GM23338 (cell line): ENCODE measurements at regions not wholly inside any gene's neighbourhood (a gene's known extent, or its start where the extent isn't known, plus 50 kb on each side); places are given as distances from the start of the nearest gene placed in this dataset. TPM values are rescaled to one million over a fixed set of nuclear protein-coding genes. Genes with fewer than 3 reads are reported as not detected.

Experiments
- NANOG ChIP-seq: IDR thresholded peaks from 2 replicates; pipeline ENCODE4 v1.6.1; 2016; ENCODE audit warnings: antibody characterized with exemption, borderline replicate concordance
- STAT1 ChIP-seq: IDR thresholded peaks from one replicate; pipeline ENCODE4 v1.6.1; 2016; ENCODE audit warnings: antibody characterized with exemption; ENCODE audit not compliant: unreplicated experiment
- ZNF462 ChIP-seq: fragments of 250-450 bp; sonication (Bioruptor Pico); IDR thresholded peaks from 2 replicates; pipeline ENCODE4 v1.5.0; 2020; ENCODE audit warnings: mild to moderate bottlenecking, moderate library complexity
- small RNA-seq: library from RNA; depleted of rRNA; stranded (forward); fragments of <200 nt; gene quantifications from one replicate; pipeline ENCODE3, GENCODE V24; 2014; ENCODE audit warnings: low replicate concordance

- no peak for TF ChIP-seq ZNF462 (CRISPR knock-in tag)
- no peak for TF ChIP-seq NANOG
- no peak for TF ChIP-seq STAT1
Observed at GRCh38 chr11:105189581-105189980, 50.0 kb upstream of the CARD18 start (continued).

Small RNA genes in the stretch of these regions (small RNA-seq; reads per million reads assigned to genes)
- gene AP003181.1 (not detected), gene RF00017 (not detected)
